Right cardiac atrium (tissue), 5 donors: ENCODE measurements at regions not wholly inside any gene's neighbourhood (a gene's known extent, or its start where the extent isn't known, plus 50 kb on each side); places are given as distances from the start of the nearest gene placed in this dataset.
"Not testable (repeated sequence)": the region's sequence is repeated elsewhere in the genome, so short reads cannot be mapped to it uniquely, and the experiment has no call there.

Experiments
- ATAC-seq, 2 donors: fragments of 200-7000 bp; cut with Tn5 transposase; one replicate each; pipeline versions ENCODE4 v1.8.0 to v1.9.1; 2020; ENCODE audit warnings: moderate library complexity in 2 of 2, mild to moderate bottlenecking in 1 of 2
- DNase-seq, 3 donors: peaks; one replicate each; pipeline ENCODE4 v3.0.0-alpha.2; 2020
- H3K27ac ChIP-seq: one replicate; pipeline ENCODE4 v1.5.1; 2013; ENCODE audit warnings: mild to moderate bottlenecking, low read length, control low read depth, moderate library complexity
- H3K27me3 ChIP-seq: one replicate; pipeline ENCODE4 v1.6.1; 2013; ENCODE audit not compliant: control insufficient read depth, insufficient read depth
- H3K4me1 ChIP-seq: one replicate; pipeline ENCODE4 v1.6.1; 2013; ENCODE audit warnings: low read length; ENCODE audit not compliant: control insufficient read depth, insufficient read depth
- H3K4me3 ChIP-seq: one replicate; pipeline ENCODE4 v1.5.1; 2013; ENCODE audit warnings: low read length, control low read depth
- H3K9me3 ChIP-seq: one replicate; pipeline ENCODE4 v1.6.1; 2013; ENCODE audit warnings: low read length; ENCODE audit not compliant: control insufficient read depth
- WGBS: extraction: QIAGEN DNeasy Blood & Tissue Kit; methylation state at CpG from one replicate; pipeline ENCODE4 v1.1.7; 2013; 5-methylcytosine and 5-hydroxymethylcytosine counted together
- intact Hi-C, 4 donors: fragments of 100-400 bp; cut with DNase I; formaldehyde crosslinking; loops; one replicate each; pipeline versions ENCODE4 v1.11.0 to v1.14.0; 2022 to 2023
- donor health status: healthy with polysubstance abuse.
- donor health status: DM: no; HTN: yes; CAD: no.
- donor health status: DM: no; HTN: no; CAD: no.
- donor health status: DM: no; HTN: yes; CAD: no; lungs with severe emphysema.
- donor health status: DM: yes; HTN: yes; CAD: no.

GRCh38 chr10:57367412-57367811 lies 900.3 kb downstream of the IPMK start:
- Histone ChIP-seq H3K4me3 (no peak overlapping the region), H3K9me3 (no peaks in the 10 kb centered on the region), H3K27me3 (no peaks in the 10 kb centered on the region), H3K4me1 (no peaks in the 10 kb centered on the region), H3K27ac (no peak overlapping the region)
- ATAC-seq (no peak), DNase-seq (no peak)
- 73% methylated on average over 5 of the region's 5 CpGs for WGBS
- intact Hi-C loops, result no loop called here

GRCh38 chr10:57362811-57363210 lies 904.9 kb downstream of the IPMK start:
- intact Hi-C loops, result no loop called here
- Histone ChIP-seq H3K9me3 (no peaks in the 10 kb centered on the region), H3K4me3 (no peak overlapping the region), H3K27me3 (no peaks in the 10 kb centered on the region), H3K27ac (no peak overlapping the region), H3K4me1 (no peaks in the 10 kb centered on the region)
- DNase-seq (no peak), ATAC-seq (no peak)
- WGBS, result 87% methylated on average over 2 of the region's 2 CpGs

GRCh38 chr10:57353403-57354003 lies 914.2 kb downstream of the IPMK start:
- Histone ChIP-seq H3K27ac (no peak overlapping the region), H3K27me3 (no peaks in the 10 kb centered on the region), H3K4me1 (no peaks in the 10 kb centered on the region), H3K9me3 (no peaks in the 10 kb centered on the region), H3K4me3 (no peak overlapping the region)
- intact Hi-C loops, result no loop called here
- DNase-seq (no peak), ATAC-seq (no peak)
- 82% methylated on average over 4 of the region's 4 CpGs for WGBS

GRCh38 chr10:57351076-57351475 lies 916.6 kb downstream of the IPMK start:
- DNase-seq (no peak), ATAC-seq (peak in 1 of 2 donors; percentile 19)
- WGBS, result 81% methylated on average over 2 of the region's 2 CpGs
- H3K4me3 ChIP-seq, result no peak overlapping the region
- no peaks in the 10 kb centered on the region for H3K27me3 ChIP-seq
- H3K4me1 ChIP-seq, result no peaks in the 10 kb centered on the region
- H3K27ac ChIP-seq, result no peak overlapping the region
- H3K9me3 ChIP-seq, result no peaks in the 10 kb centered on the region
- intact Hi-C loops, result no loop called here

GRCh38 chr10:57341294-57341693 lies 926.4 kb downstream of the IPMK start:
- H3K27me3 ChIP-seq, result no peaks in the 10 kb centered on the region
- no peak overlapping the region for H3K27ac ChIP-seq
- 81% methylated on average over 7 of the region's 7 CpGs for WGBS
- no peak for ATAC-seq
- H3K4me1 ChIP-seq, result no peaks in the 10 kb centered on the region
- intact Hi-C loops, result loop anchor here in 1 of 4 donors (10.0 kb wide), 1 partner anchor 724 kb away; no protein-coding TSS in a partner anchor
- no peak for DNase-seq
- peaks cover 2% of the 10 kb centered on the region for H3K9me3 ChIP-seq
- H3K4me3 ChIP-seq, result no peak overlapping the region

GRCh38 chr10:57338823-57339558 lies 928.7 kb downstream of the IPMK start:
- H3K4me3 ChIP-seq, result no peak overlapping the region
- intact Hi-C loops, result loop anchor here in 2 of 4 donors (5.0 kb wide), 2 partner anchors 723 to 728 kb away; no protein-coding TSS in a partner anchor
- H3K27me3 ChIP-seq, result no peaks in the 10 kb centered on the region
- ATAC-seq (no peak), DNase-seq (no peak)
- peaks cover 2% of the 10 kb centered on the region for H3K9me3 ChIP-seq
- no peak overlapping the region for H3K27ac ChIP-seq
- 27% methylated on average over 4 of the region's 4 CpGs for WGBS
- H3K4me1 ChIP-seq, result no peaks in the 10 kb centered on the region

- intact Hi-C loops, result loop anchor here in 2 of 4 donors (5.0 kb wide), 2 partner anchors 725 to 730 kb away; no protein-coding TSS in a partner anchor
- no peak overlapping the region for H3K27ac ChIP-seq
- WGBS, result 85% methylated on average over 14 of the region's 14 CpGs
Measured at GRCh38 chr10:57336865-57337264, 930.8 kb downstream of the IPMK start.

GRCh38 chr10:57336341-57336740 lies 931.4 kb downstream of the IPMK start:
- intact Hi-C loops, result loop anchor here in 2 of 4 donors (5.0 kb wide), 2 partner anchors 726 to 731 kb away; no protein-coding TSS in a partner anchor
- no peaks in the 10 kb centered on the region for H3K27me3 ChIP-seq
- 90% methylated on average over 12 of the region's 12 CpGs for WGBS
- DNase-seq (no peak), ATAC-seq (no peak)
- no peaks in the 10 kb centered on the region for H3K4me1 ChIP-seq
- H3K27ac ChIP-seq, result no peak overlapping the region
- H3K4me3 ChIP-seq, result no peak overlapping the region
- no peaks in the 10 kb centered on the region for H3K9me3 ChIP-seq

More at GRCh38 chr10:57336865-57337264, 930.8 kb downstream of the IPMK start:
- DNase-seq (peak in 1 of 3 donors; percentile 37), ATAC-seq (no peak)
- no peaks in the 10 kb centered on the region for H3K27me3 ChIP-seq
- H3K9me3 ChIP-seq, result no peaks in the 10 kb centered on the region
- no peak overlapping the region for H3K4me3 ChIP-seq
- no peaks in the 10 kb centered on the region for H3K4me1 ChIP-seq

GRCh38 chr10:57334523-57334922 lies 933.2 kb downstream of the IPMK start:
- 69% methylated on average over 4 of the region's 4 CpGs for WGBS
- no peak overlapping the region for H3K27ac ChIP-seq
- H3K9me3 ChIP-seq, result no peaks in the 10 kb centered on the region
- no peaks in the 10 kb centered on the region for H3K4me1 ChIP-seq
- no peak for ATAC-seq
- intact Hi-C loops, result no loop called here
- H3K4me3 ChIP-seq, result no peak overlapping the region
- H3K27me3 ChIP-seq, result no peaks in the 10 kb centered on the region
- DNase-seq, result no peak

GRCh38 chr10:57333880-57334279 lies 933.8 kb downstream of the IPMK start:
- Histone ChIP-seq H3K27me3 (no peaks in the 10 kb centered on the region), H3K4me3 (no peak overlapping the region), H3K27ac (no peak overlapping the region), H3K4me1 (no peaks in the 10 kb centered on the region), H3K9me3 (no peaks in the 10 kb centered on the region)
- intact Hi-C loops, result no loop called here
- WGBS, result 64% methylated on average over 2 of the region's 2 CpGs
- DNase-seq (no peak), ATAC-seq (no peak)

GRCh38 chr10:57321400-57321854 lies 946.3 kb downstream of the IPMK start:
- ATAC-seq, H3K4me3 ChIP-seq, intact Hi-C loops, H3K27me3 ChIP-seq, H3K9me3 ChIP-seq, H3K27ac ChIP-seq, H3K4me1 ChIP-seq: not testable (repeated sequence)
- WGBS, result 93% methylated on average over 29 of the region's 29 CpGs
- peak in 1 of 3 donors; percentile 42 for DNase-seq
